Endothelial cell of umbilical vein (primary cell): ENCODE measurements at regions not wholly inside any gene's neighbourhood (a gene's known extent, or its start where the extent isn't known, plus 50 kb on each side); places are given as distances from the start of the nearest gene placed in this dataset.
"Not testable (repeated sequence)": the region's sequence is repeated elsewhere in the genome, so short reads cannot be mapped to it uniquely, and the experiment has no call there.

Experiments used
- BruUV-seq: library from RNA; stranded (reverse); fragments of 400-500 nt; replicated peaks from 2 replicates; lab custom pipeline; 2021; lab: Mats Ljungman, UMichigan
- CTCF ChIA-PET: fragments of 300-600, 350-600 bp; sonication (Branson Sonifier 250); formaldehyde crosslinking; loops from one replicate; lab custom pipeline; 2021; ENCODE audit warnings: antibody characterized with exemption, inconsistent platforms; lab: Charles Lee
- POLR2A ChIA-PET: fragments of 300-600, 350-600 bp; sonication (Branson Sonifier 250); formaldehyde crosslinking; loops from one replicate; lab custom pipeline; 2021; ENCODE audit warnings: antibody characterized with exemption, inconsistent platforms; lab: Charles Lee
- DNase-seq: peaks from one replicate; pipeline ENCODE4 v3.0.0-alpha.2; 2011; ENCODE audit warnings: low read depth, low spot score
- FAIRE-seq: peaks from 2 replicates; lab custom pipeline; 2011; peaks lifted over from hg19 to GRCh38; lab: Jason Lieb, UNC
- H2AFZ ChIP-seq: 2 replicates; pipeline ENCODE4 v1.6.0; 2012; ENCODE audit warnings: low read depth, low read length, control low read depth, inconsistent platforms
- H3K27ac ChIP-seq: 2 replicates; pipeline ENCODE4 v1.5.1; 2011; ENCODE audit warnings: low read depth, mild to moderate bottlenecking, control low read depth, low read length, moderate library complexity; ENCODE audit not compliant: insufficient read depth
- H3K27me3 ChIP-seq, 2 experiments: 2 replicates each; pipeline versions ENCODE4 v1.6.0 to v1.6.1; 2011; ENCODE audit warnings: low read length in 2 of 2, mixed read lengths in 1 of 2; ENCODE audit not compliant: control insufficient read depth in 2 of 2, insufficient read depth in 2 of 2
- H3K36me3 ChIP-seq, 2 experiments: 2 replicates in 1 of 2; 3 replicates in 1 of 2; pipeline ENCODE4 v1.5.1; 2011; ENCODE audit warnings: low read length in 2 of 2, mild to moderate bottlenecking in 1 of 2, moderate library complexity in 1 of 2; ENCODE audit not compliant: control insufficient read depth in 2 of 2, insufficient read depth in 2 of 2; ENCODE audit errors: extremely low read depth in 1 of 2
- H3K4me1 ChIP-seq: 3 replicates; pipeline ENCODE4 v1.5.1; 2011; ENCODE audit warnings: mild to moderate bottlenecking, low read length; ENCODE audit not compliant: control insufficient read depth, insufficient read depth; ENCODE audit errors: extremely low read depth
- H3K4me2 ChIP-seq: 2 replicates; pipeline ENCODE4 v1.6.1; 2011; ENCODE audit warnings: low read length, control low read depth, mixed read lengths; ENCODE audit not compliant: insufficient read depth
- H3K4me3 ChIP-seq, 3 experiments: fragments of 200-600 bp in 1 of 3; sonication (generic), shearing (Covaris generic) in 1 of 3; replicated peaks in 1 of 3; 2 replicates each; pipeline ENCODE4 v1.5.1; 2011 to 2016; ENCODE audit warnings: control low read depth in 3 of 3, low read length in 3 of 3, mild to moderate bottlenecking in 2 of 3, inconsistent platforms in 1 of 3, low read depth in 1 of 3, moderate library complexity in 1 of 3; ENCODE audit not compliant: insufficient read depth in 1 of 3
- H3K79me2 ChIP-seq: 2 replicates; pipeline ENCODE4 v1.6.0; 2012; ENCODE audit warnings: low read length, inconsistent platforms; ENCODE audit not compliant: control insufficient read depth, insufficient read depth
- H3K9ac ChIP-seq: replicated peaks from 2 replicates; pipeline ENCODE3; 2011; ENCODE audit warnings: low read length, control low read depth; ENCODE audit not compliant: insufficient read depth; ENCODE audit errors: extremely low read depth
- H3K9me1 ChIP-seq: replicated peaks from 3 replicates; pipeline ENCODE4 v1.6.0; 2011; ENCODE audit warnings: mild to moderate bottlenecking, low read length; ENCODE audit not compliant: control insufficient read depth, insufficient read depth; ENCODE audit errors: extremely low read depth
- H3K9me3 ChIP-seq: replicated peaks from 2 replicates; pipeline ENCODE4 v1.5.1; 2012; ENCODE audit warnings: low read length, inconsistent platforms; ENCODE audit not compliant: control insufficient read depth, insufficient read depth
- H4K20me1 ChIP-seq: replicated peaks from 2 replicates; pipeline ENCODE3; 2011; ENCODE audit warnings: mild to moderate bottlenecking, low read length; ENCODE audit not compliant: control insufficient read depth, insufficient read depth; ENCODE audit errors: extremely low read depth
- GATA2 ChIP-seq: IDR thresholded peaks from 2 replicates; pipeline ENCODE4 v1.7.0; 2011; ENCODE audit warnings: low read depth, mild to moderate bottlenecking, moderate library complexity, mixed read lengths, low read length; ENCODE audit not compliant: insufficient read length, insufficient read depth
- POLR2A ChIP-seq: IDR thresholded peaks from 2 replicates; pipeline ENCODE4 v1.6.1; 2012; ENCODE audit warnings: low read depth, mild to moderate bottlenecking, control low read depth, low read length
- POLR2AphosphoS5 ChIP-seq: IDR thresholded peaks from 2 replicates; pipeline ENCODE4 v1.6.1; 2012; ENCODE audit warnings: low read depth, mild to moderate bottlenecking, control low read depth, low read length, moderate library complexity; ENCODE audit not compliant: insufficient read depth
- dilution Hi-C: fragments of 300-500 bp; cut with MboI; formaldehyde crosslinking; loops from one replicate; pipeline ENCODE4 v1.15.0; 2019; ENCODE audit warnings: low sequenced_read_pairs; ENCODE audit not compliant: extremely low pct_ligation_motif_present
- intact Hi-C: fragments of 100-400 bp; cut with micrococcal nuclease; formaldehyde crosslinking; loops from one replicate; pipeline ENCODE4 v1.10.0; 2022
- TF ChIP-seq, protein P1 (sequence below), 2 donors: IDR thresholded peaks; 1 replicate in 1 of 2; 2 replicates in 1 of 2; pipeline ENCODE4 v1.5.1; 2011; ENCODE audit warnings: low read length in 2 of 2, mild to moderate bottlenecking in 2 of 2, moderate library complexity in 2 of 2, control low read depth in 1 of 2, inconsistent platforms in 1 of 2, low read depth in 1 of 2; ENCODE audit not compliant: insufficient read depth in 1 of 2; ENCODE audit errors: extremely low read depth in 1 of 2

DNA sequence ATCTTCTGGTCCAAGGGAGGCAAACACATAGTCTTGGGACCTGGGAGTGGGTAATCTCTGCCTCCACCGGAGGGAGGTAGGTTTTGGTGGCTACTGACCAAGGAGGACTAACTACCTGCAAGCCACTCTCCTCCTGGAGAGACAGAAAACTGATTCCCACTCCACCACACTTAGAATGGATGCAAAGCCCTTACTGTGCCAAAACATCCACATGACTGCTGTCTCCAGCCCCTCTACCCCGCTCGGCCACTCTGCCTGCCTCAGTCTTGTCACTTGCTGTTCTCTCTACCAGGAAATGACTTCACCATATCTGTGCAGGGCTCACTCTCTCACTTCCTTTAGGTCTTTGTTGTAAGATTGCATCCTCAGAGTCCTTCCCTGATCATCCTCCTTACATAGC is 129.5 kb upstream of the ARG1 start:
- dilution Hi-C loops, result no loop called here
- ChIA-PET CTCF (no interaction called here), POLR2A (no interaction called here)
- FAIRE-seq (no peak), DNase-seq (no peak)
- Histone ChIP-seq H3K9me3 (no peaks in the 10 kb centered on the region), H4K20me1 (no peaks in the 10 kb centered on the region), H3K4me1 (no peaks in the 10 kb centered on the region), H3K9me1 (no peaks in the 10 kb centered on the region), H2AFZ (no peak overlapping the region), H3K4me2 (no peak overlapping the region), H3K79me2 (no peaks in the 10 kb centered on the region), H3K27ac (no peak overlapping the region), H3K27me3 (no peaks in the 10 kb centered on the region), H3K9ac (no peak overlapping the region), H3K36me3 (no peaks in the 10 kb centered on the region), H3K4me3 (no peak overlapping the region)
- intact Hi-C loops, result no loop called here
- BruUV-seq, result no TSS peak
- TF ChIP-seq POLR2A (no peak), GATA2 (no peak), POLR2AphosphoS5 (no peak)
- TF ChIP-seq, protein P1, sequence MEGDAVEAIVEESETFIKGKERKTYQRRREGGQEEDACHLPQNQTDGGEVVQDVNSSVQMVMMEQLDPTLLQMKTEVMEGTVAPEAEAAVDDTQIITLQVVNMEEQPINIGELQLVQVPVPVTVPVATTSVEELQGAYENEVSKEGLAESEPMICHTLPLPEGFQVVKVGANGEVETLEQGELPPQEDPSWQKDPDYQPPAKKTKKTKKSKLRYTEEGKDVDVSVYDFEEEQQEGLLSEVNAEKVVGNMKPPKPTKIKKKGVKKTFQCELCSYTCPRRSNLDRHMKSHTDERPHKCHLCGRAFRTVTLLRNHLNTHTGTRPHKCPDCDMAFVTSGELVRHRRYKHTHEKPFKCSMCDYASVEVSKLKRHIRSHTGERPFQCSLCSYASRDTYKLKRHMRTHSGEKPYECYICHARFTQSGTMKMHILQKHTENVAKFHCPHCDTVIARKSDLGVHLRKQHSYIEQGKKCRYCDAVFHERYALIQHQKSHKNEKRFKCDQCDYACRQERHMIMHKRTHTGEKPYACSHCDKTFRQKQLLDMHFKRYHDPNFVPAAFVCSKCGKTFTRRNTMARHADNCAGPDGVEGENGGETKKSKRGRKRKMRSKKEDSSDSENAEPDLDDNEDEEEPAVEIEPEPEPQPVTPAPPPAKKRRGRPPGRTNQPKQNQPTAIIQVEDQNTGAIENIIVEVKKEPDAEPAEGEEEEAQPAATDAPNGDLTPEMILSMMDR (IDR thresholded peaks at IDR 0.05; ENCODE audit: extremely low read depth in 1 of 2, insufficient read depth in 1 of 2, low read depth in 1 of 2, low read length in 2 of 2), result no peak

DNA sequence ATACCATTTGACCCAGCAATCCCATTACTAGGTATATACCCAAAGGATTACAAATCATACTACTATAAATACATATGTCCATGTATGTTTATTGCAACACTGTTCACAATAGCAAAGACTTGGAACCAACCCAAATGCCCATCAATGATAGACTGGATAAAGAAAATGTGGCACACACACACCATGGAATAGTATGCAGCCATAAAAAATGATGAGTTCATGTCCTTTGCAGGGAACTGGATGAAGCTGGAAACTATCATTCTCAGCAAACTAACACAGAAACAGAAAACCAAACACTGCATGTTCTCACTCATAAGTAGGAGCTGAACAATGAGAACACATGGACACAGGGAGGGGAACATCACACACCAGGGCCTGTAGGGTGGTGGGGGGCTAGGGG is 127.7 kb upstream of the ARG1 start:
- H3K4me3 ChIP-seq, BruUV-seq: not testable (repeated sequence)

More for the DNA sequence above, 127.7 kb upstream of the ARG1 start:
- H3K36me3 ChIP-seq, FAIRE-seq, H3K27me3 ChIP-seq, H3K9ac ChIP-seq, H3K9me3 ChIP-seq, POLR2A ChIA-PET, H3K79me2 ChIP-seq, dilution Hi-C loops, intact Hi-C loops, H2AFZ ChIP-seq, DNase-seq, CTCF ChIA-PET, H3K4me1 ChIP-seq, H3K27ac ChIP-seq, H4K20me1 ChIP-seq, H3K9me1 ChIP-seq, H3K4me2 ChIP-seq: not testable (repeated sequence)
